Activated B cell treated with CpG ODN at 0.5 μM for 24 hours (primary cell): ENCODE measurements at regions not wholly inside any gene's neighbourhood (a gene's known extent, or its start where the extent isn't known, plus 50 kb on each side); places are given as distances from the start of the nearest gene placed in this dataset.

Experiments
- ATAC-seq: fragments of 200-7000 bp; cut with Tn5 transposase; one replicate; pipeline ENCODE4 v1.10.0; 2021; ENCODE audit warnings: low read depth, mild to moderate bottlenecking, moderate library complexity
- CTCF ChIA-PET: fragments of 350-600 bp; sonication (Branson Sonifier 250); formaldehyde crosslinking; loops from one replicate; lab custom pipeline; 2021; ENCODE audit warnings: antibody characterized with exemption; lab: Charles Lee
- POLR2A ChIA-PET: fragments of 350-600 bp; sonication (Branson Sonifier 250); formaldehyde crosslinking; loops from one replicate; lab custom pipeline; 2021; ENCODE audit warnings: antibody characterized with exemption; lab: Charles Lee
- DNase-seq: peaks from one replicate; pipeline ENCODE4 v3.0.0; 2022
- H3K27ac Mint-ChIP-seq: one replicate; pipeline ENCODE4 v1.8.0; 2020; ENCODE audit warnings: mixed read lengths
- H3K27me3 Mint-ChIP-seq: one replicate; pipeline ENCODE4 v1.8.0; 2021; ENCODE audit warnings: mixed read lengths
- H3K36me3 Mint-ChIP-seq: one replicate; pipeline ENCODE4 v1.8.0; 2021; ENCODE audit warnings: low read depth, mixed read lengths
- H3K4me1 Mint-ChIP-seq: one replicate; pipeline ENCODE4 v1.8.0; 2021; ENCODE audit warnings: mixed read lengths
- H3K4me3 Mint-ChIP-seq: one replicate; pipeline ENCODE4 v1.8.0; 2020; ENCODE audit warnings: mild to moderate bottlenecking, mixed read lengths
- H3K9me3 Mint-ChIP-seq: one replicate; pipeline ENCODE4 v1.8.0; 2020; ENCODE audit warnings: mixed read lengths
- intact Hi-C: fragments of 100-400 bp; cut with micrococcal nuclease; formaldehyde crosslinking; loops from one replicate; pipeline ENCODE4 v1.15.1; 2024
- TF ChIP-seq, protein P1 (sequence below): fragments of 200-600 bp; IDR thresholded peaks from one replicate; pipeline ENCODE4 v1.8.0; 2022; ENCODE audit warnings: antibody characterized with exemption, mild to moderate bottlenecking

DNA sequence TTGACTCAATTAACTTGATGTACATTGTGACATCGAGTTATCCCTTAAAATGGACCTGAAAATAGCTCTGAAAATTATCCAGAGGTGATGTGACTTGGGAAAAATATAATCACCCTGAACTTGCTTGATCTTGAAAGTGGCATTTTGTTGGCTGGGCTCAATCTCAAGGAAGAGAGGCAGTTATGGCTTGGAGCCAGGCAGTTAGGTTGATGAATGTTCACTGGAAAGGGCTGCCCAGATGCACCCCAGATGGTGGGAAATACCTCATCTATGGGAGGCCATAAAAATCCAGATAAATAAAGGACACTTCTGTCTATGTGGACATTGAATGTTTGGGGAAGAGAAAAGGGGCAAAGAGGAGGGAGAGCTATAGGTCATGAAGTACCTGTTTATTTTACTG lies 55.7 kb upstream of the OR5AN1 start:
- TF ChIP-seq, protein P1, sequence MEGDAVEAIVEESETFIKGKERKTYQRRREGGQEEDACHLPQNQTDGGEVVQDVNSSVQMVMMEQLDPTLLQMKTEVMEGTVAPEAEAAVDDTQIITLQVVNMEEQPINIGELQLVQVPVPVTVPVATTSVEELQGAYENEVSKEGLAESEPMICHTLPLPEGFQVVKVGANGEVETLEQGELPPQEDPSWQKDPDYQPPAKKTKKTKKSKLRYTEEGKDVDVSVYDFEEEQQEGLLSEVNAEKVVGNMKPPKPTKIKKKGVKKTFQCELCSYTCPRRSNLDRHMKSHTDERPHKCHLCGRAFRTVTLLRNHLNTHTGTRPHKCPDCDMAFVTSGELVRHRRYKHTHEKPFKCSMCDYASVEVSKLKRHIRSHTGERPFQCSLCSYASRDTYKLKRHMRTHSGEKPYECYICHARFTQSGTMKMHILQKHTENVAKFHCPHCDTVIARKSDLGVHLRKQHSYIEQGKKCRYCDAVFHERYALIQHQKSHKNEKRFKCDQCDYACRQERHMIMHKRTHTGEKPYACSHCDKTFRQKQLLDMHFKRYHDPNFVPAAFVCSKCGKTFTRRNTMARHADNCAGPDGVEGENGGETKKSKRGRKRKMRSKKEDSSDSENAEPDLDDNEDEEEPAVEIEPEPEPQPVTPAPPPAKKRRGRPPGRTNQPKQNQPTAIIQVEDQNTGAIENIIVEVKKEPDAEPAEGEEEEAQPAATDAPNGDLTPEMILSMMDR: no peak
- no peak overlapping the region for H3K27ac Mint-ChIP-seq
- H3K9me3 Mint-ChIP-seq: peaks cover 7% of the 10 kb centered on the region
- ChIA-PET POLR2A (no interaction called here), CTCF (no interaction called here)
- H3K4me3 Mint-ChIP-seq: no peak overlapping the region
- no peaks in the 10 kb centered on the region for H3K36me3 Mint-ChIP-seq
- H3K4me1 Mint-ChIP-seq: no peaks in the 10 kb centered on the region
- DNase-seq (no peak), ATAC-seq (no peak)
- intact Hi-C loops: no loop called here
- peaks cover 6% of the 10 kb centered on the region for H3K27me3 Mint-ChIP-seq

DNA sequence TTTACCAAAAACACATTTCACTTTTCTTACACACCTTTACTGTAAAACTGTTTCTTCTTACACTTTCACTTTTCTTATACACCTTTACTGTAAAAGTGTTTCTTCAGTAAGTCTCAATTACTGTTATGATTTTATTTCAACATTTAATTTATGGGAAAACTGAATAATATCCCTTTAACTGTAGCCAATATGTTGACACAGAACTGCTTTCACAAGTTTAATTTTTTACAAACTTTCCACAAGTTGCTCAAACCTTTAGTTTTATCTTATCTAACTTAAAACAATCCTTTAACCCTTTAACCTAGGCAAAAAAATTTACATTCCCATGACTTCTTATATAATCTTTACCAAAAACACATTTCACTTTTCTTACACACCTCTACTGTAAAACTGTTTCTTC lies 63.3 kb upstream of the OR5AN1 start:
- Mint-ChIP-seq H3K27me3 (peaks cover 7% of the 10 kb centered on the region), H3K4me3 (no peak overlapping the region), H3K9me3 (peaks cover 5% of the 10 kb centered on the region), H3K36me3 (peaks cover 1% of the 10 kb centered on the region), H3K4me1 (no peaks in the 10 kb centered on the region), H3K27ac (no peak overlapping the region)
- DNase-seq (no peak), ATAC-seq (no peak)
- TF ChIP-seq, protein P1: no peak
- CTCF ChIA-PET: no interaction called here
- intact Hi-C loops: no loop called here
- POLR2A ChIA-PET: no interaction called here

DNA sequence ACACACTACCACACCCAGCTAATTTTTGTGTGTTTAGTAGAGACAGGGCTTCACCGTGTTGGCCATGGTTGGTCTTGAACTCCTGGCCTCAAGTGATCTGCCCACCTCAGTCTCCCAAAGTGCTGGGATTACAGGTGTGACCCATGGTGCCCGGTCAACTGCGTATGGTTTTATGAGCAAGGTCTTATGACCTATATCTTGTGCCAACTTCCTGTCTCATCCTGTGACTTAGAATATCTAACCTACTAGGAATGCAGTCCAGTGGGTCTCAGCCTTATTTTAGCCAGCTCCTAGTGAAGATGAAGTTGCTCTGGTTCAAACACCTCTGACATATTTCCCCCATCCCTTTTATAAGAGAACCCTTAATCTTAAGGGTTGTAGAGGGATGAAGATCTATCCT lies 66.1 kb upstream of the OR5AN1 start:
- H3K4me1 Mint-ChIP-seq: peaks cover 17% of the 10 kb centered on the region
- CTCF ChIA-PET: no interaction called here

DNA sequence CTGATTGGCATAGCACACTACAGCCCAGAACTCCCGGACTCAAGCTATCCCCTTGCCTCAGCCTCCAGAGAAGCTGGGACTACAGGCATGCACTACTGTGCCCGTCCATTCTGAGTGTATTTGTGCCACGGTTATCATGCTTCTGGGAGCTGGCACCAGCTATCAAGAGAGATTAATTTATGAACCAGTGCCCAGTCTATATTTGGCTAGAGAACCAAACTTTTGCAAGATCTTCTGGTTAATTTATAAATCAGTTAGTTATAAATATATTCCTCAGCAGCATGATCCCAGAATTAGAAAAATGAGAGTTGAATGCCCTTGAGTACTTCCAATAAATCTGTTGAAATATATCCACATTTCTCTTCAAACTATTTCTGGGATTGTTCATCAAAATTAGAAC lies 67.5 kb upstream of the OR5AN1 start:
- TF ChIP-seq, protein P1: no peak
- intact Hi-C loops: no loop called here
- peaks cover 1% of the 10 kb centered on the region for H3K36me3 Mint-ChIP-seq
- peaks cover 5% of the 10 kb centered on the region for H3K9me3 Mint-ChIP-seq
- H3K27me3 Mint-ChIP-seq: no peaks in the 10 kb centered on the region
- peaks cover 20% of the 10 kb centered on the region for H3K4me1 Mint-ChIP-seq
- H3K27ac Mint-ChIP-seq: no peak overlapping the region
- CTCF ChIA-PET: interaction anchor here (1.5 kb wide), 1 partner anchor 120 kb away, joined by 5 read pairs; the partner anchor contains the start of gene DTX4
- ATAC-seq: no peak
- H3K4me3 Mint-ChIP-seq: no peak overlapping the region
- no peak for DNase-seq
- POLR2A ChIA-PET: interaction anchor here (0.6 kb wide), 1 partner anchor 120 kb away, joined by 3 read pairs; no protein-coding TSS in a partner anchor

More for the DNA sequence above, 66.1 kb upstream of the OR5AN1 start:
- no peak overlapping the region for H3K4me3 Mint-ChIP-seq
- ATAC-seq (no peak), DNase-seq (no peak)
- TF ChIP-seq, protein P1: no peak
- POLR2A ChIA-PET: no interaction called here
- H3K36me3 Mint-ChIP-seq: peaks cover 1% of the 10 kb centered on the region
- H3K9me3 Mint-ChIP-seq: peaks cover 5% of the 10 kb centered on the region
- peaks cover 3% of the 10 kb centered on the region for H3K27me3 Mint-ChIP-seq
- intact Hi-C loops: no loop called here
- no peak overlapping the region for H3K27ac Mint-ChIP-seq

DNA sequence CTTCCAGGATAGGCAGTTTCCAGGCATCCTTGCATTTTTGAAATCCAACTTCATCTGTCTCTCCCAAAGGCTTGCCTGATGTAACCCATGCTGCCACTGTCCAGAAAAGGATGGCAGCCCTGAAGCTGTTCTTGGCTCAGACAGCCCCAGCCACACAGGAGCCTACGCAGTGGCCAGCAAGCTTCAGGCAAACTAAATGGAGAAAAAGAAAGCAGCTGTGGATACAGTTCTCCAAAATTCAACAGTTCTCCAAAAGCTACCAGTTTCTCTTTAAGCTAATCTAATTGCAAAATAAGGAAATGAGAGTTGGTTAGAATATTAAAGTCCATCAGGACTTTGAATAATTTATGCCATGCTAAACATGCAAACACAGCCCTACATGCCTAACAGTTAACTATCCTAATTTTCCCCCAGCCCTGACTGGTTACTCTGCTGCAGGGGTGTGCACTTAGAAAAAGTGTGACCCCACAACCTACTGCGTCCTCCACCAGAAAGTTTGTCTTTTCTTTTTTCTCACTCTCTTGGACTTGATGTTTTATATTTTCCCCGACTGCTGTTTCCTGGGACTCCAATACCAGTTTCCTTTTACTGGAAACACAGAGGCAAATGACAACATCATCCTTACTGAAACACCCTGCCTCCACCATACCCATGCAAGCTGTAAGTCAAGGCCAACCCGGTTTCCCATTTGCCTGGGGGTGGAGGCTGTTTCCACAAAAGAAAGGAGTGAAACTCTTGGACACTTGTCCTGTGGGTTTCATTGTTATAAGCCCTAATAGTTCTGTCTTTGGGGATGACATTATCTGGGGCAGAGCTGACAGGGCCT lies 69.1 kb upstream of the OR5AN1 start:
- no peaks in the 10 kb centered on the region for H3K27me3 Mint-ChIP-seq
- TF ChIP-seq, protein P1: no peak
- ATAC-seq (peak; percentile 35), DNase-seq (no peak)
- POLR2A ChIA-PET: interaction anchor here (0.7 to 1.6 kb wide), 5 partner anchors 16 to 118 kb away, joined by 3 to 6 read pairs (median 3); partner anchors contain the start of genes DTX4 and MPEG1
- CTCF ChIA-PET: interaction anchor here (0.8 to 1.0 kb wide), 4 partner anchors 26 to 131 kb away, joined by 3 to 4 read pairs (median 4); partner anchors contain the start of gene DTX4
- peaks cover 5% of the 10 kb centered on the region for H3K9me3 Mint-ChIP-seq
- intact Hi-C loops: loop anchor here (10.0 kb wide), 2 partner anchors 465 to 765 kb away; partner anchors contain the start of gene STX3
- peaks cover 36% of the 10 kb centered on the region for H3K4me1 Mint-ChIP-seq
- no peak overlapping the region for H3K27ac Mint-ChIP-seq
- peaks cover 1% of the 10 kb centered on the region for H3K36me3 Mint-ChIP-seq
- H3K4me3 Mint-ChIP-seq: peak overlapping the region; percentile 19
